ENCODE measurements at regions not wholly inside any gene's neighbourhood (a gene's known extent, or its start where the extent isn't known, plus 50 kb on each side); places are given as distances from the start of the nearest gene placed in this dataset.

DNA sequence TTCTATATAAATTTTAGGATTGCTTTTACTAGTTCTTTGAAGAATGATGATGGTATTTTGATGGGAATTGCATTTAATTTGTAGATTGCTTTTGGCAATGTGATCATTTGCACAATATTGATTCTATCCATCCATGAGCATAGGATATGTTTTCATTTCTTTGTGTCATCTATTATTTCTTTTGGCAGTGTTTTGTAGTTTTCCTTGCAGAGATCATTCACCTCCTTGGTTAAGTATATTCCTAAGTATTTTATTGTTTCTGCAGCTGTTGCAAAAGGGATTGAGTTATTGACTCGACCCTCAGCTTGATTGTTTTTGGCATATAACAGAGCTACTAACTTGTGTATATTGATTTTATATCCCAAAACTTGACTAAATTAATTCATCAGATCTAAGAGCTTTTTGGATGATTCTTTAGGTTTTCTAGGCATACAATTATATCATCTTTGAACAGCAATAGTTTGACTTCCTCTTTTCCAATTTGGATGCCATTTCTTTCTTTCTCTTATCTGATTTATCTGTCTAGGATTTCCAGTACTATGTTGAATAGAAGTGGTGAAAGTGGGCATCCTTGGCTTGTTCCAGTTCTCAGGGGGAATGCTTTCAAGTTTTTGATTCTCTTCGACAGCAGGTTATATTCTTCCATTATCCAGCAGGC lies 668.1 kb downstream of the SLC16A7 start:
- DNase-seq, result no peak
- Histone ChIP-seq H3K9me3 (ENCODE audit: severe bottlenecking) (no peaks in the 10 kb centered on the region), H3K36me3 (no peaks in the 10 kb centered on the region), H3K4me3 (ENCODE audit: low read depth, low read length) (no peak overlapping the region), H3K27ac (no peak overlapping the region), H3K27me3 (ENCODE audit: insufficient read depth, low read depth, severe bottlenecking) (no peaks in the 10 kb centered on the region)
- TF ChIP-seq, protein P1, sequence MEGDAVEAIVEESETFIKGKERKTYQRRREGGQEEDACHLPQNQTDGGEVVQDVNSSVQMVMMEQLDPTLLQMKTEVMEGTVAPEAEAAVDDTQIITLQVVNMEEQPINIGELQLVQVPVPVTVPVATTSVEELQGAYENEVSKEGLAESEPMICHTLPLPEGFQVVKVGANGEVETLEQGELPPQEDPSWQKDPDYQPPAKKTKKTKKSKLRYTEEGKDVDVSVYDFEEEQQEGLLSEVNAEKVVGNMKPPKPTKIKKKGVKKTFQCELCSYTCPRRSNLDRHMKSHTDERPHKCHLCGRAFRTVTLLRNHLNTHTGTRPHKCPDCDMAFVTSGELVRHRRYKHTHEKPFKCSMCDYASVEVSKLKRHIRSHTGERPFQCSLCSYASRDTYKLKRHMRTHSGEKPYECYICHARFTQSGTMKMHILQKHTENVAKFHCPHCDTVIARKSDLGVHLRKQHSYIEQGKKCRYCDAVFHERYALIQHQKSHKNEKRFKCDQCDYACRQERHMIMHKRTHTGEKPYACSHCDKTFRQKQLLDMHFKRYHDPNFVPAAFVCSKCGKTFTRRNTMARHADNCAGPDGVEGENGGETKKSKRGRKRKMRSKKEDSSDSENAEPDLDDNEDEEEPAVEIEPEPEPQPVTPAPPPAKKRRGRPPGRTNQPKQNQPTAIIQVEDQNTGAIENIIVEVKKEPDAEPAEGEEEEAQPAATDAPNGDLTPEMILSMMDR (IDR thresholded peaks at IDR 0.05; ENCODE audit: low read depth, low read length), result no peak

DNA sequence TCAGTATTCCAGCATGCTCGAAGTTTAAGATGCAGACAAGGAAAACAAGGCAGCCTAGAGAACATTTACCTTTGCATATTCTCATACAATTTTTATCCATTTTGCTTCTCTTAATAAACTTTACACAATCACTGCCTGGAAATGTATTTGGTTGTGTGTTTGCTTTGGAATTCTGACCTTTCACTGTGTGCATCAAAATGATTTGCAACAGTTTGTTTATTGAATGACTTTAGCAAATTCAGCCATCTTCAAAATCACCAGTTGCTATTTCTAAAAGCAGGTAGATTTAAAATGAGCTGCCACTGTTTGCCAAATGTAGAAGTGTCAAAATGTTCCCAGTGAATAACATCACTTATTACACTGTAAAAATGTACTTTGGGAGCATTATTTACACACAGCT lies 669.9 kb downstream of the SLC16A7 start:
- DNase-seq, result no peak
- H3K27ac ChIP-seq, result no peak overlapping the region

DNA sequence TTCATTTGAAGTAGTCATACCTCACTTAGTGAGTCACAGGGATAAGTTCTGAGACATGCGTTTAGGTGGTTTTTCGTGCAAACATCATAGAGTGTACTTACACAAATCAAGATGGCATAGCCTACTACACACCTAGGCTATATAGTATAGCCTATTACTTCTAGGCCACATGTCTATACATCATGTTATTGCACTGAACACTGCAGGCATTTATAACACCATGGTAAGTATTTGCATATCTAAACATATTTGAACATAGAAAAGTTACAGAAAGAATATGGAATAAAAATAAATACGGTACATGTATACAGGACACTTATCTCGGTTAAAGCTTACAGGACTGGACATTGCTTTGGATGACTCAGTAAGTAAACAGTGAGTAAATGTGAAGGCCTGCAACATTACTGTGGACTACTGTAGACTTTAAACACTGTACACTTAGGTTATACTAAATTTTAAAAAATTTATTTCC lies 670.6 kb downstream of the SLC16A7 start:
- Histone ChIP-seq H3K9me3 (ENCODE audit: severe bottlenecking) (no peaks in the 10 kb centered on the region), H3K27me3 (ENCODE audit: insufficient read depth, low read depth, severe bottlenecking) (no peaks in the 10 kb centered on the region), H3K27ac (no peak overlapping the region), H3K36me3 (no peaks in the 10 kb centered on the region), H3K4me3 (ENCODE audit: low read depth, low read length) (no peak overlapping the region)
- DNase-seq, result no peak
- TF ChIP-seq, protein P1 (IDR thresholded peaks at IDR 0.05; ENCODE audit: low read depth, low read length), result no peak

More for the DNA sequence above, 669.9 kb downstream of the SLC16A7 start:
- H3K4me3 ChIP-seq (ENCODE audit: low read depth, low read length), result no peak overlapping the region
- no peaks in the 10 kb centered on the region for H3K9me3 ChIP-seq (ENCODE audit: severe bottlenecking)
- no peaks in the 10 kb centered on the region for H3K36me3 ChIP-seq
- TF ChIP-seq, protein P1 (IDR thresholded peaks at IDR 0.05; ENCODE audit: low read depth, low read length), result no peak
- no peaks in the 10 kb centered on the region for H3K27me3 ChIP-seq (ENCODE audit: insufficient read depth, low read depth, severe bottlenecking)

- no peak overlapping the region for H3K27ac ChIP-seq
- H3K4me3 ChIP-seq (ENCODE audit: low read depth, low read length), result no peak overlapping the region
- DNase-seq, result no peak
- no peaks in the 10 kb centered on the region for H3K9me3 ChIP-seq (ENCODE audit: severe bottlenecking)
- TF ChIP-seq, protein P1 (IDR thresholded peaks at IDR 0.05; ENCODE audit: low read depth, low read length), result no peak
- no peaks in the 10 kb centered on the region for H3K27me3 ChIP-seq (ENCODE audit: insufficient read depth, low read depth, severe bottlenecking)
- no peaks in the 10 kb centered on the region for H3K36me3 ChIP-seq
These were observed 673.9 kb downstream of the SLC16A7 start for GRCh38 chr12:60269611-60270269.

- TF ChIP-seq, protein P1 (IDR thresholded peaks at IDR 0.05; ENCODE audit: low read depth, low read length), result no peak
These were observed 676.0 kb downstream of the SLC16A7 start for GRCh38 chr12:60271816-60272215.

More at GRCh38 chr12:60271816-60272215, 676.0 kb downstream of the SLC16A7 start:
- no peak overlapping the region for H3K27ac ChIP-seq
- H3K27me3 ChIP-seq (ENCODE audit: insufficient read depth, low read depth, severe bottlenecking), result no peaks in the 10 kb centered on the region
- no peaks in the 10 kb centered on the region for H3K36me3 ChIP-seq
- H3K9me3 ChIP-seq (ENCODE audit: severe bottlenecking), result no peaks in the 10 kb centered on the region
- DNase-seq, result no peak
- H3K4me3 ChIP-seq (ENCODE audit: low read depth, low read length), result no peak overlapping the region

Measured in WERI-Rb-1 (cell line).